Esophagus mucosa (tissue), 1 donor: ENCODE measurements at regions not wholly inside any gene's neighbourhood (a gene's known extent, or its start where the extent isn't known, plus 50 kb on each side); places are given as distances from the start of the nearest gene placed in this dataset.
A peak's percentile ranks its signal among the peaks of the same experiment; 100 is the strongest.

Experiments
- ATAC-seq: fragments of 200-7000 bp; cut with Tn5 transposase; one replicate; pipeline ENCODE4 v1.9.1; 2020
- donor health status: DM: yes; HTN: yes; CAD: no.

GRCh38 chr7:10802011-10802410 is 171.7 kb upstream of the PHF14 start:
- ATAC-seq = no peak

DNA sequence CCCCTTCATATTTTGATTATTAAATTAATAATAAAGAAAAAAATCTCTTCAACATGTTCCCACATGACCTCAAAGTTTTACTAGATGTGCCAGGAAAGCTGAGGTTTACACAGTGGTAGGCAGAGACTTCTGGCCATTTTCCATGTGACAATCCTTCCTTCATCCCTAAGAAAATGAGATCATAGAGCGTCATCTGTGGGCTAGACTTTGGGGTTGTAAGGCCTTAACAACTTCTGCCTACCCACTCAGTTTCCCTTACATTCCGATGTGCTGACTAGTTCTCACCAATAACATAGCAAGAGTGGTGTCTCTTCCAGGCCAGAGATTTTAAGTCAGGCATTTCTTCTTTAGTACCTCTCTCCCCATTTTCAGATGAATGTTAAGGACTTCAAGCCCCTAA is 171.1 kb upstream of the PHF14 start:
- peak; percentile 57 for ATAC-seq

DNA sequence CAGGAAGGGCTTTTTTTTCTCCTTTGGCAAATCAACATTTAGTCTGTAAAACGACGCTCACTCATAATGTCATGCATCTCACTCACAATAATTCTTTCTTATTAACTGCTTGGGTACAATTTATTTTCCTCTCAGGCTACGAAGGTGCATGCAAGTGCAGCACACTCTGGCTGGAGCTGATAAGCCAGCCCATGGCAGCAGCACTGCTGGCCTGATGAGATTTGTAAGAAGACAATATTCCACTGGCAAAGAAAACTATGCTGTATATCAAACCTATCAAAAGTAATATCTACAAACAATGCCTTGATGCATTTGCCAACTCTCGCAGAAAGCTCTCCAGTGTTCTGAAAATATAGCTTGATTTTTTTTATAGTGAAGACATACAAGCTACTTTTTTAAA is 170.0 kb upstream of the PHF14 start:
- ATAC-seq = no peak

- ATAC-seq = no peak
Observed at GRCh38 chr7:10804770-10805169, 168.9 kb upstream of the PHF14 start.

- ATAC-seq = peak; percentile 51
Observed at GRCh38 chr7:10815546-10815945, 158.1 kb upstream of the PHF14 start.

DNA sequence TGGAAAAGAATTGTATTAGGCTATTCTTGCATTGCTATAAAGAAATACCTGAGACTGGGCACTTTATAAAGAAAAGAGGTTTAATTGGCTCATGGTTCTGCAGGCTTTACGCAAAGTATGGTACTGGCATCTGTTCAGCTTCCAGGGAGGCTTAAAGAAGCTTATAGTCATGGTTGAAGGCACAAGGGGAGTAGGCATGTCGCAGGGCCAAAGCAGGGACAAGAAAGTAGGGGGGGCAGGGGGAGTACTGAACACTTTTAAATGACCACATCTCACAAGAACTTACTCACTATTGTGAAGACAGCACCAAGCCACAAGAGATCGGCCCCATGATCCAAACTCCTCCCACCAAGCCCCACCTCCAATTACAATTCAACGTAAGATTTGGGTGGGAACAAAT is 152.5 kb upstream of the PHF14 start:
- ATAC-seq = no peak

GRCh38 chr7:10824154-10824553 is 149.5 kb upstream of the PHF14 start:
- ATAC-seq = no peak

GRCh38 chr7:10838228-10838627 is 135.4 kb upstream of the PHF14 start:
- peak; percentile 39 for ATAC-seq

- no peak for ATAC-seq
Observed at GRCh38 chr7:10845225-10845624, 128.4 kb upstream of the PHF14 start.

DNA sequence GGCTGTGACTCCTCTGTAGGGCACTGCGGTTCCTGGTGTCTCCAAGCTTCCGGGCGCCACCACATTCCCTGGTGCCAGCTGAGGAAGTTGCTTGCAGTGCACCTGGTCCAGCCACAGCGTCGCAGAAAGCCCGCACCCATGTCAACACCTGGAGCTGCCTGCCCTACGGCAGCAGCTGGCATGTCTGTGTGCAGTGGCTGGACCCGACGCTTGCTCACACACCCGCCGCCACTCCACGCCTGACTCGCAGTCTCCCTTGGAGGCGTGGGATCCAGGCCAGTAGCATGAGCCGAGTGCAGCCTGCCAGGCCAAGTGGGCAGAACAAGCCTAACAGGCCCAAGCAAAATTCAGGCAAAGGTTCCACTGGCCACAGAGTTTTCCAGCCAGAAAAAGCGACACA is 118.1 kb upstream of the PHF14 start:
- ATAC-seq = peak; percentile 38

- no peak for ATAC-seq
Observed at GRCh38 chr7:10860516-10860915, 113.2 kb upstream of the PHF14 start.

DNA sequence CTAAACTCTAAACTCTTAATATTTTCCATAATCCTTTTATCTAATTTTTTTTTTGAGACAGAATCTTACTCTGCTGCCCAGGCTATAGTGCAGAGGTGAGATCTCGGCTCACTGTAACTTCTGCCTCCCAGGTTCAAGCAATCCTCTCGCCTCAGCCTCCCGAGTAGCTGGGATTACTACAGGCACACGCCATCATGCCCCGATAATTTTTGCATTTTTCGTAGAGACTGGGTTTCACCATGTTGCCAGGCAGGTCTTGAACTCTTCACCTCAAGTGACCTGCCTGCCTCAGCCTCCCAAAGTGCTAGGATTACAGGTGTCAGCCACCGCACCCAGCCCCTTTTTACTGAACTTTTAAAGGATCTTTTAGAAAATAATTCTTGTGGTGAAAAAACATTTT is 110.2 kb upstream of the PHF14 start:
- no peak for ATAC-seq

DNA sequence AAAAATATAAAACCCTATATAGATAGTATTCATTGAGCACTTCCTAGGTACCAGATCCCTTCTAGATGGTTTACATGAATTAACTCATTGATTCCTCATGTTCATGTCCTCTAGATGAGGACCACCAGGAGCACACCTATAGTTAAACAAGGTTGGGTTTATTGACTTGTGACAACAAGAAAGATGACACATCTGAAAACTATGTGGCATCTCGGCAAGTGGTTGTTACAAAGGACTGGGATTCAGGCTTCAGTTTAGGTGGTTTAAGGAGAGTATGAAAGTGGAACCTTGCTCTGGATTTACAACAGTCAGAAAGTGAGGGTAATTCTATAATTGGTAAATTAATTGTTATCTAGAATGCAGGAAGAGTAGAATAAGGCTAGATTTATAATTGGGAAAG is 99.0 kb upstream of the PHF14 start:
- ATAC-seq = no peak

- ATAC-seq = no peak
Observed at GRCh38 chr7:10875080-10875479, 98.6 kb upstream of the PHF14 start.

- no peak for ATAC-seq
Observed at GRCh38 chr7:10888861-10889260, 84.8 kb upstream of the PHF14 start.

DNA sequence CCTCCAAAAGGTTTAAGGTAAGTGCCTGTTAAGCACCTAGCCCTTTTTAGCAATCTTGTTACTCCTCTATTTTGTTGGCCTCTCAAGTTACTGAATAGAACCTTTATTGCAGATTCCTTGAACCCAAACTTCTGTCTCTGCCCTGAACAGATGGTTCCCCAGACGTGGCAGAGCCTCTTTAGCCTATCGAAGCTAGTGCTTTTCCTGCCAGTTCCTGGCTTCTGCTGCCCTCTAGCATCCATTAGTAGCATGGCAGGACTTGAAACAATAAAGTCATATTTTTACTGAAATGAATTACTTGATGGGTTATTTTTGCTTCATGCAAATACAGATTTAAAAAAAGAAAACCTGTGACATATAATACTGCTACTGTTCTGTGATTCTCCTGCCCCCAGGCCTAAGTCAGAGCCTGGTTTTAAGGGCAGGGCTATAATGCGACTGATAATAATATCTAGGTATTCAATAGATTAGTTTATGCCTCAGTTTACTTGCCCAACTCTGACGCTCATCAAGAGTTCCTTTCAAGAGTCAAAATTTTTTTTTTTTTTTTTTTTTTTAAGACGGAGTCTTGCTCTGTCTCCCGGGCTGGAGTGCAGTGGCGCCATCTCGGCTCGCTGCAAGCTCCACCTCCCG is 84.3 kb upstream of the PHF14 start:
- peak; percentile 67 for ATAC-seq

DNA sequence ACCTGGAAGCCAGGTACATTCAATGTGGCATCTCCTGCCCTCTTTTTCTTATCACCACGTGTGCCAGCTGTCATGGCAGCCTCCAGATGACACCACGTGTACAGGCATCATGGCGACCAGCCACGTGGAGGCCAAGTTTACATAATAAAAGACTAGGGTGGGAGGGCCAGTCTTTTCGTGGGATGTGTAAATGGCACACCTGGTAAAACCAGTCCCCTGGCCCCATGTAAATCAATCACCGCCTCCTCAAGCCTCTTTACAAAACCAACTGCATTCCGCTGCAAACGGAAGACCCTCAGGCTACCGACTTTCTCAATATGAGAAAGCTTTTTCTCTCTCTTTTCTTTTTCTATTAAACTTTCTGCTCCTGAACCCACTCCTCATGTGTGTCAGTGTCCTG is 65.1 kb upstream of the PHF14 start:
- no peak for ATAC-seq

GRCh38 chr7:10910447-10910846 is 63.2 kb upstream of the PHF14 start:
- ATAC-seq = no peak

DNA sequence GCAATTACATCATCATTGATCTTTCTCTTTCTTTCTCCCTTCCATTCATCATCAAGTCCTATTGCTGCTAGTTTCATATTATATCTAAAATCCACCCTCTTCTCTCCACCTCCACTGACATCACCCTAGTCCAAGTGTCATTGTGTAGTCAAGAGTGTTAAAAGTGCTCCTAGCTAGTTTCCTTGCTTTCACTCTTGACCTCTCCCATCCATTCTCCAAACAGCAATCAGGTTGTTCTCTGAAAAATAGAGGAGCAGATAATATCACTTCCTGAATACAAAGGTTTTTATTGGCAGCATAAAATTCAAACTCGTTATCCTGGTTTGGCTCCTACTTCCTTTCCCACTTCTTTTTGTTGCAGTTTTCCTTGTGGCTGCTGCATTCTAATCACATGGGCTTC is 61.6 kb upstream of the PHF14 start:
- no peak for ATAC-seq

DNA sequence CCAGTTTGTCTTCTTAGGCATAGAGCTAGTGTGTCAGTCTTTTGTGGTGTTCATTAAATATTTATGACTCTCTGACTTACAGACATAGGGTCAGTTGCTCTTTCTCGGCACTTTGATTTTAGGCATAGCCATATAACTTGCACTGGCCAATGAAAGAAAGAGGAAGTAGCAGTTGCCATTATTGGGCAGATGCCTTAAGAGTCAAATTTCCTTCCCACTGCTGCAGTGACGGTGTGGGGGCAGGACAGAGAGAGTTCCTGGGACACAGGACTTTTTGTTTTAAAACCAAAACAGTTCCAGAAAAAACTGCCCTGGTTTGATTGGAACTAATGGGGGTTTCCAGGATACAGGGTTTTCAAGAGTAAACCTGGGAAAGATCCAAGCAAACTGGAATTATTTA is 60.2 kb upstream of the PHF14 start:
- no peak for ATAC-seq

DNA sequence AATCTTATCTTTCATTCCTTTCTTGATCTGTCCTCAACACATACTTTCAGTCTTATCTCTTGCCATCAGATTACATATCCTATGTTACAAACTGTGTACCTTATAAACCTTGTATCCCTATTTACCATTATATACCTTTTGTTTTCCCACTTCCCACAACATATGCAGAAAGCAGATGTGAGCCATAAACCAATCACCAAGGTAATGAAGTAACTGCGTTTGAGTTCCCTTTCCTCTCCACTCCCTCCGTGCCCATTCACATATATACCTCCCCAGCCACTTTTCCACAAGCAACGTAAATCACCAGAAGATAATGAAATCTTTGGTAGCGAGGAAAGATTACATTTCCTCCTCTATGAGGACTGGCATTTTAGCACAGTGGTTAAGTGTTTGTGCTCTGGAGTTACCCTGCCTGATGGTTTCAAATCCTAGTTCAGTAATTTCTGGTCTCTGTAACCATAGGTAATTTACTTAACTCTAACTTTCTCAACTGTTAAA is 55.5 kb upstream of the PHF14 start:
- ATAC-seq = no peak

- ATAC-seq = no peak
Observed at GRCh38 chr7:10919923-10920322, 53.7 kb upstream of the PHF14 start.
